ENCODE measurements at regions not wholly inside any gene's neighbourhood (a gene's known extent, or its start where the extent isn't known, plus 50 kb on each side); places are given as distances from the start of the nearest gene placed in this dataset.

DNA sequence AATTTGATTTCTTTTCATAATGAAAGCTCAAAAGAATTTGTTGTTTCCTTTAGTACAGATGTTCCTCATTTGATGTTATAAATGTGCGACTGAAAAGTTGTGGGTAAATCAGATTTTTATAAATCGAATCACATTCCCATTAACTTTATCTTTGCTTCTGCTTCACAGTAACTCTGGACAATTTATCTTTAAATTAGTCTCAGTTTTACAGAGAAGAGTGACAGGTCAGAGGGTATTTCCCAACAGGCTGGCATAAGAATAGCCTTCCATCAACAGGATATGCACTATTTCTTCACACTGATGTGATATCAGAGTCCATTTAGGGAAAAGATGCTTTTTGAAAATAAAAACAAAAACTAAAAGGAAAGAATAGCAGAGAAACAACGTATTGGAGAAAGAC lies 286.9 kb downstream of the FRK start:
- TF ChIP-seq POLR2AphosphoS5 (IDR thresholded peaks at IDR 0.05; ENCODE audit: insufficient read depth, low read depth, low read length) (no peak), MYC (IDR thresholded peaks at IDR 0.05; ENCODE audit: low read depth, low read length) (no peak), EZH2 (IDR thresholded peaks at IDR 0.05; ENCODE audit: borderline replicate concordance, low read depth, low read length, severe bottlenecking) (no peak), POLR2A (IDR thresholded peaks at IDR 0.05; ENCODE audit: low read depth, low read length) (no peak), JUN (IDR thresholded peaks at IDR 0.05; ENCODE audit: borderline replicate concordance, insufficient read depth, insufficient read length, low read depth) (no peak)
- TF ChIP-seq, protein P1, sequence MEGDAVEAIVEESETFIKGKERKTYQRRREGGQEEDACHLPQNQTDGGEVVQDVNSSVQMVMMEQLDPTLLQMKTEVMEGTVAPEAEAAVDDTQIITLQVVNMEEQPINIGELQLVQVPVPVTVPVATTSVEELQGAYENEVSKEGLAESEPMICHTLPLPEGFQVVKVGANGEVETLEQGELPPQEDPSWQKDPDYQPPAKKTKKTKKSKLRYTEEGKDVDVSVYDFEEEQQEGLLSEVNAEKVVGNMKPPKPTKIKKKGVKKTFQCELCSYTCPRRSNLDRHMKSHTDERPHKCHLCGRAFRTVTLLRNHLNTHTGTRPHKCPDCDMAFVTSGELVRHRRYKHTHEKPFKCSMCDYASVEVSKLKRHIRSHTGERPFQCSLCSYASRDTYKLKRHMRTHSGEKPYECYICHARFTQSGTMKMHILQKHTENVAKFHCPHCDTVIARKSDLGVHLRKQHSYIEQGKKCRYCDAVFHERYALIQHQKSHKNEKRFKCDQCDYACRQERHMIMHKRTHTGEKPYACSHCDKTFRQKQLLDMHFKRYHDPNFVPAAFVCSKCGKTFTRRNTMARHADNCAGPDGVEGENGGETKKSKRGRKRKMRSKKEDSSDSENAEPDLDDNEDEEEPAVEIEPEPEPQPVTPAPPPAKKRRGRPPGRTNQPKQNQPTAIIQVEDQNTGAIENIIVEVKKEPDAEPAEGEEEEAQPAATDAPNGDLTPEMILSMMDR (IDR thresholded peaks at IDR 0.05; ENCODE audit: extremely low read depth in 1 of 2, insufficient read depth in 1 of 2, low read depth in 1 of 2, low read length in 2 of 2) = no peak
- TF ChIP-seq, protein P2, sequence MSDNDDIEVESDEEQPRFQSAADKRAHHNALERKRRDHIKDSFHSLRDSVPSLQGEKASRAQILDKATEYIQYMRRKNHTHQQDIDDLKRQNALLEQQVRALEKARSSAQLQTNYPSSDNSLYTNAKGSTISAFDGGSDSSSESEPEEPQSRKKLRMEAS (IDR thresholded peaks at IDR 0.05; ENCODE audit: insufficient read depth, insufficient read length) = no peak
